ENCODE measurements at regions not wholly inside any gene's neighbourhood (a gene's known extent, or its start where the extent isn't known, plus 50 kb on each side); places are given as distances from the start of the nearest gene placed in this dataset.

- H3K36me3 ChIP-seq (ENCODE audit: insufficient read depth, low read length): no peaks in the 10 kb centered on the region
- DNase-seq (ENCODE audit: low spot score): no peak
- H3K4me1 ChIP-seq (ENCODE audit: insufficient read depth, low read length, poor library complexity, severe bottlenecking): no peaks in the 10 kb centered on the region
- POLR2A ChIA-PET: no interaction called here
- CTCF ChIA-PET (ENCODE audit: unreplicated experiment): no interaction called here
- no peaks in the 10 kb centered on the region for H3K79me2 ChIP-seq (ENCODE audit: insufficient read depth, low read depth, low read length)
- no peak overlapping the region for H2AFZ ChIP-seq (ENCODE audit: low read length)
- intact Hi-C loops (cut with micrococcal nuclease; ENCODE audit: unreplicated experiment): no loop called here
- no peak overlapping the region for H3K27ac ChIP-seq (ENCODE audit: low read depth, low read length, poor library complexity, severe bottlenecking)
- H3K4me3 ChIP-seq (ENCODE audit: low read depth, low read length, poor library complexity, severe bottlenecking): no peak overlapping the region
- H3K9me3 ChIP-seq (ENCODE audit: low read length): no peaks in the 10 kb centered on the region
- no peaks in the 10 kb centered on the region for H3K9me2 ChIP-seq (ENCODE audit: insufficient read depth, low read length)
- no peak overlapping the region for H3K4me2 ChIP-seq (ENCODE audit: low read length)
- H4K20me1 ChIP-seq (ENCODE audit: insufficient read depth, low read length): no peaks in the 10 kb centered on the region
- TF ChIP-seq EZH2phosphoT487 (IDR thresholded peaks at IDR 0.05; ENCODE audit: borderline replicate concordance, low read depth, low read length) (no peak), CTCF (conservative IDR thresholded peaks at IDR 0.05; ENCODE audit: low read length) (no peak)
- no TSS peak for BruUV-seq (replicated peaks)
These were observed 111.2 kb downstream of the PMAIP1 start for GRCh38 chr18:60010984-60011383.

GRCh38 chr18:60010513-60010912 is 110.7 kb downstream of the PMAIP1 start:
- POLR2A ChIA-PET: no interaction called here
- Histone ChIP-seq H3K9me2 (ENCODE audit: insufficient read depth, low read length) (no peaks in the 10 kb centered on the region), H3K4me3 (ENCODE audit: low read depth, low read length, poor library complexity, severe bottlenecking) (no peak overlapping the region), H2AFZ (ENCODE audit: low read length) (no peak overlapping the region), H4K20me1 (ENCODE audit: insufficient read depth, low read length) (no peaks in the 10 kb centered on the region), H3K9me3 (ENCODE audit: low read length) (no peaks in the 10 kb centered on the region), H3K36me3 (ENCODE audit: insufficient read depth, low read length) (no peaks in the 10 kb centered on the region), H3K4me2 (ENCODE audit: low read length) (no peak overlapping the region), H3K4me1 (ENCODE audit: insufficient read depth, low read length, poor library complexity, severe bottlenecking) (no peaks in the 10 kb centered on the region), H3K27ac (ENCODE audit: low read depth, low read length, poor library complexity, severe bottlenecking) (no peak overlapping the region), H3K79me2 (ENCODE audit: insufficient read depth, low read depth, low read length) (no peaks in the 10 kb centered on the region)
- TF ChIP-seq CTCF (conservative IDR thresholded peaks at IDR 0.05; ENCODE audit: low read length) (no peak), EZH2phosphoT487 (IDR thresholded peaks at IDR 0.05; ENCODE audit: borderline replicate concordance, low read depth, low read length) (no peak)
- intact Hi-C loops (cut with micrococcal nuclease; ENCODE audit: unreplicated experiment): no loop called here
- BruUV-seq (replicated peaks): no TSS peak
- CTCF ChIA-PET (ENCODE audit: unreplicated experiment): no interaction called here
- no peak for DNase-seq (ENCODE audit: low spot score)

GRCh38 chr18:60007661-60008060 is 107.9 kb downstream of the PMAIP1 start:
- no peaks in the 10 kb centered on the region for H4K20me1 ChIP-seq (ENCODE audit: insufficient read depth, low read length)
- H3K79me2 ChIP-seq (ENCODE audit: insufficient read depth, low read depth, low read length): no peaks in the 10 kb centered on the region
- no peak overlapping the region for H3K27ac ChIP-seq (ENCODE audit: low read depth, low read length, poor library complexity, severe bottlenecking)
- POLR2A ChIA-PET: no interaction called here
- CTCF ChIA-PET (ENCODE audit: unreplicated experiment): no interaction called here
- no peak overlapping the region for H2AFZ ChIP-seq (ENCODE audit: low read length)
- no peaks in the 10 kb centered on the region for H3K4me1 ChIP-seq (ENCODE audit: insufficient read depth, low read length, poor library complexity, severe bottlenecking)
- H3K4me3 ChIP-seq (ENCODE audit: low read depth, low read length, poor library complexity, severe bottlenecking): no peak overlapping the region
- no peak for DNase-seq (ENCODE audit: low spot score)
- H3K4me2 ChIP-seq (ENCODE audit: low read length): no peak overlapping the region
- no peak for TF ChIP-seq CTCF (conservative IDR thresholded peaks at IDR 0.05; ENCODE audit: low read length)
- TF ChIP-seq EZH2phosphoT487 (IDR thresholded peaks at IDR 0.05; ENCODE audit: borderline replicate concordance, low read depth, low read length): no peak
- no peaks in the 10 kb centered on the region for H3K9me2 ChIP-seq (ENCODE audit: insufficient read depth, low read length)
- H3K36me3 ChIP-seq (ENCODE audit: insufficient read depth, low read length): no peaks in the 10 kb centered on the region
- BruUV-seq (replicated peaks): no TSS peak
- intact Hi-C loops (cut with micrococcal nuclease; ENCODE audit: unreplicated experiment): no loop called here
- no peaks in the 10 kb centered on the region for H3K9me3 ChIP-seq (ENCODE audit: low read length)
